DMS153 (cell line): ENCODE measurements at regions not wholly inside any gene's neighbourhood (a gene's known extent, or its start where the extent isn't known, plus 50 kb on each side); places are given as distances from the start of the nearest gene placed in this dataset.
"Not testable (repeated sequence)": the region's sequence is repeated elsewhere in the genome, so short reads cannot be mapped to it uniquely, and the experiment has no call there.

Source experiments
- DNase-seq: peaks from one replicate; lab custom pipeline; 2025; lab: John Stamatoyannopoulos, UW

- DNase-seq: no peak
Measured at GRCh38 chr7:68243128-68243527, 1246.5 kb downstream of the TYW1 start.

GRCh38 chr7:68244389-68244788 is 1247.8 kb downstream of the TYW1 start:
- DNase-seq: no peak

GRCh38 chr7:68245688-68246087 is 1249.1 kb downstream of the TYW1 start:
- DNase-seq: no peak

- peak; percentile 97 for DNase-seq
Measured at GRCh38 chr7:68246189-68246633, 1249.6 kb downstream of the TYW1 start.

GRCh38 chr7:68247126-68247525 is 1250.5 kb downstream of the TYW1 start:
- DNase-seq: no peak

- no peak for DNase-seq
Measured at GRCh38 chr7:68247571-68247970, 1250.9 kb downstream of the TYW1 start.

GRCh38 chr7:68248973-68249372 is 1252.3 kb downstream of the TYW1 start:
- no peak for DNase-seq

GRCh38 chr7:68249611-68250010 is 1253.0 kb downstream of the TYW1 start:
- no peak for DNase-seq

GRCh38 chr7:68250143-68250542 is 1253.5 kb downstream of the TYW1 start:
- no peak for DNase-seq

- DNase-seq: not testable (repeated sequence)
Measured at GRCh38 chr7:68254815-68255214, 1258.2 kb downstream of the TYW1 start.

- no peak for DNase-seq
Measured at GRCh38 chr7:68256295-68256694, 1259.7 kb downstream of the TYW1 start.

- peak; percentile 40 for DNase-seq
Measured at GRCh38 chr7:68258609-68259008, 1262.0 kb downstream of the TYW1 start.

GRCh38 chr7:68265258-68265657 is 1268.6 kb downstream of the TYW1 start:
- DNase-seq: no peak

- no peak for DNase-seq
Measured at GRCh38 chr7:68266004-68266579, 1269.5 kb downstream of the TYW1 start.

GRCh38 chr7:68267486-68267885 is 1270.9 kb downstream of the TYW1 start:
- DNase-seq: no peak

GRCh38 chr7:68269405-68269804 is 1272.8 kb downstream of the TYW1 start:
- DNase-seq: no peak

GRCh38 chr7:68272507-68272906 is 1275.9 kb downstream of the TYW1 start:
- no peak for DNase-seq

GRCh38 chr7:68276725-68277124 is 1280.1 kb downstream of the TYW1 start:
- no peak for DNase-seq

- no peak for DNase-seq
Measured at GRCh38 chr7:68279827-68280400, 1283.3 kb downstream of the TYW1 start.

- DNase-seq: no peak
Measured at GRCh38 chr7:68280931-68281330, 1284.3 kb downstream of the TYW1 start.

GRCh38 chr7:68288144-68288593 is 1291.5 kb downstream of the TYW1 start:
- DNase-seq: peak; percentile 91

GRCh38 chr7:68291710-68292109 is 1295.1 kb downstream of the TYW1 start:
- DNase-seq: no peak

GRCh38 chr7:68295386-68295785 is 1298.8 kb downstream of the TYW1 start:
- no peak for DNase-seq

GRCh38 chr7:68304536-68304935 is 1293.7 kb upstream of the AUTS2 start:
- no peak for DNase-seq
